Activated T-cell treated with anti-CD3 and anti-CD28 coated beads for 48 hours (primary cell): ENCODE measurements at regions not wholly inside any gene's neighbourhood (a gene's known extent, or its start where the extent isn't known, plus 50 kb on each side); places are given as distances from the start of the nearest gene placed in this dataset.
"Not testable (repeated sequence)": the region's sequence is repeated elsewhere in the genome, so short reads cannot be mapped to it uniquely, and the experiment has no call there.

Experiments used
- DNase-seq: peaks from one replicate; pipeline ENCODE4 v3.0.0-alpha.2; 2020; ENCODE audit warnings: low read depth

DNA sequence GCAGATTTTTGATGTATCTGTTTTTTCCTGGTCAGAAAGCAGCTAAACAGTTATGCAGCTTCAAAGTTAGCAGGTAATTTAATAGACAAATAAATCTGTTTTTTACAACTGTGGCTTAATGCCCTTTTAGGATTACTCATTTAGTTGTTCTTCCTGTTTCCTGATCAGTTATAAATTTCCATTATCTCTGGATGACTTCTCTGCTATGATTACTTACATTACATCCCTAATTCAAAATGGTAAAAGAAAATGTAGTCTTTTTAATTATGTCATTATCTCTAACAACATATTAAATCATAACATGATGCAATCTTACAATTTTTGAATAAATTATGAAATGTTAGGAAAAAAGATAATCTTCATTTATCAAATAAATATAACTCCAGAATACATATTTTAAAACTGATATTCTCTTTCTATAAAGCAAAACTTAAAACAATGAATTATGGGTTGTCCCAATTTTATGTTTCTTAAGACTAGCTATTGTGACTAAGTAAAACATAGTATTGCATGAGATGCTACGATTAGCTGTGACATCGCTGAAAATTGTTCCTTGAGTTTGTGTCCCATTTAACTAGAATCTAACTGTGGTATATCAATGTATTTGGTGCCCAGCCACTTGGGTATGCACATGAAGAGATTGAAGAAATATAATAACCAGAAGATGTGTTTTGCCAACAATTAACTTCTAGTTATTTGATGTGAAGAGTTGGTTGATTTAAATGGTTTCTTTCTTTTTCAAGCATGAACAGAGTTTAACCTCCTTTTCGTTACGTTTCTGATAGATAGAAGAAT, 605.3 kb upstream of the SPRY2 start:
- DNase-seq: no peak

DNA sequence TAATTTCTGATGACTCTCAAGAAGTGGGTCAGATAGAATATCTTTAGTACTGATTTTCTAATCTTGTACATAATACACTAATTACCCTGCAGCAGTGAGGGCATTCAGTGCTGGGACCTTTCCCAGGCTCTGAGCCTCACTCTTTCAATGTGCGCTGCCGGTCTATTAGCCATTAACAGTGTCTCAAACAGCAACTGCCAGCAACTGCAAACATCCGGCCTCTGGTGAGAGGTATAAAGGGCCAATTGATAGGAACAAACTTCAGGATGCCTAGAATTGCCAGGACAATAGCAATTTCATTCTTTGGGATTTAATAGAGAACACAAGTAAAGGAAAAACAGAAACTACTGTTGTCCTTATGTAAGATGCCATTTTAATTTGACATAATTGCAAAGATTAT, 604.4 kb upstream of the SPRY2 start:
- DNase-seq: no peak

DNA sequence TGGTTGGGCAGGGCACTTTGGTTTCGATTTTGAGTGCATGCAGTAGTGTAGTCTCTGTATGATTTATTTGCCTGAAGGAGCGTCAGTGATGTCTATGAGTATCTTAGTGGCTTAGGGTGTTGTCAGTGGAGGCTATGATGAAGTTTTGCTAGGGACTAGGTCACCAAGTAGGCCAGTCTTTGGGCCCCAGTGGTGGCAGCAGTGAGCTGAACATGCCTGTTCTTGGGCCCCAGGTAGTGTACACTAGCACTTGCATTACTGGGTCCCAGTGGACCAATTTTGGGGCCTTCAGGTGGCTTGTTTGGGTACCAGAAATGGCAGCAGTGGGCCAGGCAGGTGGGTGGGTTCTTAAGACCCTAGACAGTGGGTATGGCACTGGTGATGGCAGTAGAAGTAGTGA, 598.7 kb upstream of the SPRY2 start:
- no peak for DNase-seq

DNA sequence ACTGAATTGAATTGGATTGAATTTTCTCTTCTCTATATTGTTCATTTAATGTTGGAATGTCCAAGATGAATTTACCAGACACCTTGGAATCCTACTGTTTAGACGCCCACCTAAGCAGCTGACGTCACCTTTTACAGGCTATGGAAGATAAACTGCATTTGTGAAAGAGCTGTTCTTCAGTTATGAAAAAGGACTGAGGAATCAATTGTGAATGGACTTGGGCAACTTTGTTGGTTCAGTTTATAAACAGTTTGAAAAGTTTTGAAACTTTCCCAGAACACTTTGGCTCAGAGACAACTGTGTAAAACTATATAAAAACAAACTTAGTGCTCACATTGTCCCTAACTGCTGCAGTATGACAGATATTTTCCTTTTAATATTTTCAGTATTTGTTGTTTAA, 590.8 kb upstream of the SPRY2 start:
- DNase-seq: no peak

DNA sequence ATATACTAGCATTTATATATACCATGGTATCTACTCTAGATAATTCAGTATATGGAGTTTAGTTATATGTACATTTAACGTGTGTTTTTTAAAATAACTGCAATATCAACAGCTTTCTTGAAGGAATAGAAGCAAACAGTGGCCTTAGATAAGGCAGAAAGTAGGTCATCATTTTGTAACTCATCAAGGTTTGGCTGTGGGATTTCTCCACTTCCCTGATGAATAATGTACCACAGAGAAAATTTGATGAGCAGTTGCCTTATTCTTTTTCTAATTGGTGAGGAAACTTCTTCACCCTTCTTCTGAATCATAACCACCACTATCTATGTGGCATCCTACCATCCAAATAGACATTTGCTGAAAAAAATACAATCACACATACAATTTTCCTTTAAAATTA, 590.2 kb upstream of the SPRY2 start:
- DNase-seq: no peak

DNA sequence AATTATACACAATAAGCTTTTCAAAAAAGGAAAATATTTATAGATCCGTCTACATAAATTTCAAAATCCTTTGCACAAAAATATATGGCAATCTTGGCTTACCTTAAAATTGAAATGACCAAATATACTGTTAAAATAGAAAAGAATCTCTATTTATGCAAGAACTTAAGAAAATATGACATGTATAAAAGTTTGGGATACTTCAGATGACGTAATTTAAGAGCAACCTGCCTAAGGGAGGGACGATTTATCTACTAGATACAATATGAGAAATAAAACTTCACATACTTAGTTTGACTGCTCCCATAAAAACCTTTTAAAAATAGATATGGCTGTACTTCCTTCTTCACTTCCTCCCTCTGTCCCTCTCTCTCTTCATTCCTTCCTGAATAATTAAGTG, 587.3 kb upstream of the SPRY2 start:
- no peak for DNase-seq

DNA sequence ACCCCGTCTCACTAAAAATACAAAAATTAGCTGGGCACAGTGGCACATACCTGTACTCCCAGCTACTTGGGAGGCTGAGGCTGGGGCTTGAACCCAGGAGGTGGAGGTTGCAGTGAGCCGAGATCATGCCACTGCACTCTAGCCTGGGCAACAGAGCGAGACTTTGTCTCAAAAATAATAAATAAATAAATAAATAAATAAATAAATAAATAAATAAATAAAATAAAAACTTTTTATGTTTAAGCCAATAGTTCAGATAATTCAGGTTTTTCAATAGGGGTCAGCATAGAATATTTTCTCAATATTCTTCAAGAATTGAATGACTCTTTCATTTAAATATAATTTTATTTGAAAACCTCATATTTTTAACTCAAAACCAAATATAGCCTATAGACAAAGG, 585.1 kb upstream of the SPRY2 start:
- not testable (repeated sequence) for DNase-seq

DNA sequence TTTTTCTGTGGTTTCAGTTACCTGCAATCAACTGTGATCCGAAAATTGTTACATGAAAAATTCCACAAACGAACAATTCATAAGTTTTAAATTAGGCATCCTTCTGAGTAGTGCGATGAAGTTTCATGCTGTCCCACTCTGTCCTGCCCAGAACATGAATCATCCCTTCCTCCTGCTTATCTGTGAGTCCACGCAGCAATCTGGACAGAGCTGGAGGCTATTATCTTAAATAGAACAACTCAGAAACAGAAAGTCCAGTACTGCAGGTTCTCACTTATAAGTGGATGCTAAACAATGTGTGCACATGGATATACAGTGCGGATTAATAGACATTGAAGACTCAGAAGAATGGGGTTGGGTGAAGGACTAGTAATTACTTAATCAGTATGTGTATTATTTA, 583.7 kb upstream of the SPRY2 start:
- DNase-seq: no peak

DNA sequence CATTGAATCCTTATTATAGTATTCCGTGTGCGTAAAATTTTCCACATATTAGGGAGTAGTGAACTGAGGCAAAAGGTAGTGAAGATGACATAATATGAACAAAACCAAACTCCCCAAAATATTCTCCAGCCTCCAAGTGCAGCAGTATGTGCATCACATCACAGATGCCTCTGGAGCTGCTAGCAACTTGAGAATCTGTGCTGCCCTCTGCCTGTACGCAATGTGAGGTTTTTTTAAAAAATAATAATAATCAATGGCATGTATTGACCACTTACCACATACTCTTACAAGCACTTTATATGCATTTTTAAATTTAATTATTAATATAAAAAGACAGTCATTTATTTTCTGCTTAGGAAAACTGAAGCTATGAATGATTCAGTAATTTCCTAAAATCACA, 583.0 kb upstream of the SPRY2 start:
- no peak for DNase-seq

DNA sequence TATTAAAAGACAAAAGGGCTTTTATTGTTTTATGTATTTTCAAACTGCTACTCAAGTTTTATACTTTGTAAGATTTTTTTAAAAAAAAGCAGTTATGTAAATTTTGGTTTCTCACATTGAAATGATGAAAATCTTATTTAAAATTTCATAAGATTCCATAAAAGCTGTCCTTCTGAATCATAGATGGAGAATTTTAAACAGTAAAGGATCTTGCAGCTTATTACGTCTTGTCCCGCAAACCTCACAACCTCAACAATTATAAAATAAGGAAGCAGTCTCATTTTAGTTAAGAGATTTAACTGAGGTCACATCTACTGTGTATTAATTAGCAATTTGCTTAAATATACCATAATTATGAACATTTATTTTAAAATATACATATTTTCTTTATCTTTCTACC, 581.0 kb upstream of the SPRY2 start:
- DNase-seq: no peak

DNA sequence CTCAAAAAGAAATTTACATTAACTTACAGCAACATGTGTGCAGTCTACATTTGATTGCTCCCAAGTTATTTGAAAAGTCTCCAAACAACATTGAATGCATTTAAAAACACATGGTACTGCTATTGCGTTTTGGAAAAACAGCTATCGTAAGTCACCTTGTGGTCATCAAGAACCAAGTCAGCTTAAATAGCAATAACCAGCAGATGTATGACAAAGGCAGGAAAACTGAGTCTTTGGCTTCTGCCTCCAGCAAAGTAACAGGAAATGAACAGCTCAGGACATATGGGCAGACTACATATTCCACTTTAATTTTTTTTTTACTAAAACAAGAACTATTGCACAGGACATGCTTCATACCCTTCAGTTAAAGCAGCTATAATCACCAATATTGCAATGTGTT, 580.6 kb upstream of the SPRY2 start:
- DNase-seq: no peak

DNA sequence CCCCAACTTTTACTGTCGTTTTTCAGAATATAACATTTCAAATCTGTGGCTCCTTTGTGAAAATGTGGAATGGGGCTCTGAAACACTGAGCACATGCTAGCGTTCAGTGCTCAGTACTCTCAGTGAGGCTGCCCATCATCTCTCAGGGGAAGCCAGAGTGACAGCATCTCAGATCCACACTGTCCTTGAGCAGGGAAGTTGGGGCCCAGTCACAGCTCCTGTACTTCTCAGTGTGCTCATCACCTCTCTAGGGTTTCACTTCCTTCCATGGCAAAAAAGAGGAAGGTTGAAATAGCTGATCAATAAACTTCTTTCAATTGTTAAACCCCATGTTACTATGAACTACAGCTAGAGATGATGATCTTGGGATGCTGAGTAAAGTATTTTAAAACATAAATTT, 565.9 kb upstream of the SPRY2 start:
- DNase-seq: no peak

DNA sequence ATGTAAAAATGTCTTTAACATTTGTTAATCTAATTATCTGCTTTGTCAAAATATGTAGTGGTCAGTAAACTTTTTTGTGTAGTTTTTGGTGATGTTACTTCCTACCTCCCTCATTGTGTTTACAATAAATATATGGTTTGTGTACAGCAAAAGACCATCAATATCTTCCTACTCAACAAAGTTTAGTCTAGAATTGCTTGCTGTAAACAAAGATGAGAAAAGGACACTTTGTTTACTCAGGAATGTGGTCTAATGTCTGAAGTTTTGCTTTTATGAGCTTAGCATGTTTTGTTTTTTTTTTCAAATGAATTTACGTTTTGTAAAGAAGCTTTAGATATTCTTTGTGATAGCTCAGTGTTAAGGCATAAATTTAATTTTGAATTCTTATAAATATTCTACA, 563.5 kb upstream of the SPRY2 start:
- no peak for DNase-seq

DNA sequence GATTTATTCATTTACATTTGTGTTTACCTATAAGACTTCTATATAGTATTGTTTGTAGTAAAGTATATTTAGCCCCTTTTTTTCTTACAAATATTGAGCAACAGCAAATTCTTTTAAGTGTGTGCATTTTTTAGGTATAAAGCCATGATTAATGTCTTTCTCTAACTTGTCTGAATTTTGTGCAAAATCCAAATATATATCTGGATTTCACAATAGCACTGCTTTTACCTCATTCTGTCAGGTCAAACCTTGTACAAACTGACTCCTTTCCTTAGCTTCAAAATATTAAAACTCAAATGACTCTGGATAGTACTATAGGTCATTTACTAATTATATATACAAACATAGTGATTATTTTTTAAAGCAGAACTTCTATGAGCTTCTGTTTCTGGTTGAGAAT, 563.0 kb upstream of the SPRY2 start:
- no peak for DNase-seq

DNA sequence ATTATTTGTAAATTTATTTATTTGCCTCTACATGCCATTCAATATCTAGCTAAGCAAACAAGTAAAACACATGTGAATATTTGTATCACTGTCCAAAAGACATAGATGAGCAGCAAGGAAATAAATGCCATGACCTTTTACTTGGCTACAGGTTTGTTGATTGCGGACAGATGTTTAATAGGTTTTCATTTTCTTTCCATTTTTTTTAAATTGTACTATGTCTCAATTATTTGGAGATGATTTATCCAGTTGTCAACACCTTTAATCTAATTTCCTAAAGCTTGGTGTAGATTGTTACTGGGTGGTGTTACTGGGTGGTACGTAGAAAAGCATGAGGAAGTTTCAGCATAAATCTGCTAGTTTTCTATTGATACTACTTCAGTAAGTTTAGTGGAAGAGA, 560.6 kb upstream of the SPRY2 start:
- DNase-seq: no peak

DNA sequence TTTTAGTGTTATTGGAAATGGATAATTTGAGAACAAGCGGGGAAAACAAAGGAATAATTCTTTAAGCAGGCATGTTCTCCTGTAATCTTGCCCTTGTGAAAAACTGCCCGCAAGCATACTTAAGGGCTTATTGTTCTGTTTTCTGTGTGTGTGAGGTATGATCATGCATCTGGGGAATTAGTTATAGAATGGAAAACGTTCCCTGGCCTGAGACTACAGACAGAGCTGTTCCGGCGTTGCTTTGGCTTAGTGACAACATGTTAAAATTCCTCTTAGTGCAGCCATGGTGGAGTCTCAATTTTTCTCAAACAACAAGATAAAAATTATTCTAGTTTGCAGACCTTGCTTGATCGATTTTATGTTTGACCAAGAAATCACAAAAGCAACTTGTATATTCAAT, 560.2 kb upstream of the SPRY2 start:
- no peak for DNase-seq

DNA sequence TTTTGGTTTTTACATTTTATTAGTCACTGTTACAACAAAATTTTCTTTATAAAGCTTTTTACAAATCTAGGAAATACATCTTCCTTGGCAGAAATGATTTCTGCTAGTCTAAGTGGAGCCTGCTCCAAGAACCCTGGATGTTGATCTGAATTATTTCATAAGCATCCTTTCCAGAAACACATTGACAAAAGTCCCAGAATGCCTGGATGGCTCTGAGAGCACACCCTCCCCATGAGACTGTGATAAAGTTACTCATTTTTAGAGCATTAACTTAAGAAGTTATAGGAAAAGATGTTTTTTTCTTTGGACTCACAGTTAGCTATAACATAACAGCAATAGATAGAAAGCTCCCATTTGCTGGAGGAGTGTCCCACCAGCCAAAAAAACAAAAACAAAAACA, 559.6 kb upstream of the SPRY2 start:
- no peak for DNase-seq

DNA sequence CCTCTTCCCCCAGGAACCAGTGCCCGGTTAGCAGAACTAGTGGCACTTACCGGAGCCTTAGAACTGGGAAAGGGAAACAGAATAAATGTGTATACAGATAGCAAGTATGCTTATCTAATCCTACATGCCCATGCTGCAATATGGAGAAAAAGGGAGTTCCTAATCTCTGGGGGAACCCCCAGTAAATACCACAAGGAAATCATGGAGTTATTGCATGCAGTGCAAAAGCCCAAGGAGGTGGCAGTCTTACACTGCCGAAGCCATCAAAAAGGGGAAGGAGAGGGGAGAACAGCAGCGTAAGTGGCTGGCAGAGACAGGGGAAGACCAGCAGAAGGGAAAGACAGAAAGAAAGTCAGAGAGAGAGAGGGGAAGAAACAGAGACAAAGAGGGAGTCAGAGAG, 556.7 kb upstream of the SPRY2 start:
- not testable (repeated sequence) for DNase-seq

DNA sequence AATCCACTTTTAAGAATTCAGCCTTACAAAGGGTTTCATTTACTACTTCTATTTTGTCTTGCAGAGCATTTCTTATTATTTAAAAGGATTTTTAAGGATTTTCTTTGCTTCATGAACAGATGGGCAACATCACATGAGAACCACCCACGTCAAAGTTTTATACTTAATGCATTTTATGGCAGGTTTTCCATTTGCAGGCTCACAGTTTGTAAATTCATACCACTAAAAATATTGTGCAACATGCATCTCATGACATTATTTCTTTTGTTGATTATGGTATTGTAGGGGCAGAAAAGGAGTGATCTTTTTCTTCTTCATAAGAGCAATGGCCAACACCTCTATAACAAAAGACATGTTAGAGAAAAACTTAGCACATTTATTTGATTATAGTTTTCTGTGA, 554.0 kb upstream of the SPRY2 start:
- no peak for DNase-seq

DNA sequence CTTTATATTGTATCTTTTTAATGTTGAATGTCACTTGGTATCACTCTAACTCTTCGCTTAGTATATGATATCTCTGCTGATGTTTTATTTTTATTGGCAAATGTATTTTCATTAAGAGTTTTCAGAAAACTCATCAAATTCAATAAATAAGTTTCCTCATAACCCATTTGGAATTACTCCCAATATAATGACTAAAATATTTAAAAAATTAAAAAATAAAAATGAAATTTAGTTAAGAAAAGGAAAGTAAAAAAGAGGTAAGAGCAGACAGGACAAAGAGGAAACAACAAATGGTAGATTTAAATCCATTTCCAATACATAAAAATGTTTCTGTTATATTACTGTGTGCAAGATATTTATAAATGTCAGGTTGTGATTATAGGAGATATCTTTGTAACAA, 548.9 kb upstream of the SPRY2 start:
- no peak for DNase-seq

DNA sequence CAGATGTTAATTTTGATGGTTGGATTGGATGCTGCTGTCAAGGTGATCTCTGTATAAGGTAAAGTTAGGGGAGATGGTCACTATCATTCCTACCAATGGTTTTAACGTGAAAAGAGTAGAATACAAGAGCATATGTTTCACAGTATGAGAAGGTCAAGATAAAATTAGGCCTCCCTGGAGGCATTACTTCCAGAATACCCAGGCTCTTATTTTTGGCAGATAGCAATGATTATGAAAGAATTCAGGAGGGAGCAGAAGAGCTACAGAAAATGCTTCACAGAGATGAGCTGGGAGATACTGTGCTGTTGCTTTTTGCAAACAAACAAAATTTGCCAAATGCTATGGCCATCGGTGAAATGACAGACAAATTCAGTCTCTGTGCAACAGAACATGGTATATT, 547.5 kb upstream of the SPRY2 start:
- DNase-seq: no peak

DNA sequence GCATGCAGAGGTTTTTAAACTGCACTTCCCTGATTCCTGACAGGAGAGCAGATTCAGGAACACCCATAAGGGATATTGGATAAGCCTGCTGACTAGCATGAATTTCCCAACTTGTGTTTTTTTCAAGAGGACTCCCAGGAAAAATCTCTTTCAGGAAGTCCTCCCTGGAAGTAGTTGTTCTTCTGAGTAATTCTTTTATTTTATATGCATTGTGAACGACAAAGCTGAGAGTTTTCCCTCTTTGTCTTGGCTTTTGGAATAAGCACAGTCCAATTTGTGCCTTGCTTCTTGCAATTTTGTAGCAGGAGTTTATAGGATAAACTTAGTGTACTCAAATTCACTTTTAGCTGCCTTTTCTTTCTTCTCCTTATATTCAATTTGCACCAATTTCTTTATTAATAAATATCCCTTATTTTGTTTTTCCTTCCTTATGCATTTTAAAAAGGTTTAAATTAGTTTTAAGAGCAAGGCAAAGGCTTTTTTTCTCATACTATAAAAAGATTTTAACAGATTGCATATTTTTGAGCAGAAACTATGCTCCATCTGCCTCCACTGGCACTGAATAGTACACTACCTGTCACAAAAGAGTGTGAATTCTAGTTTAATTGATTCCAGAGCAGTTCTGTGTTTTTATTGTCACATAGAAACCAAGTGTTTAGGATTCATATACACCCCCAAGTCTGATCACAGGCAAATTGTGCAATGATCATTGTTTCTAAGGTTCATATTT, 543.3 kb upstream of the SPRY2 start:
- no peak for DNase-seq

DNA sequence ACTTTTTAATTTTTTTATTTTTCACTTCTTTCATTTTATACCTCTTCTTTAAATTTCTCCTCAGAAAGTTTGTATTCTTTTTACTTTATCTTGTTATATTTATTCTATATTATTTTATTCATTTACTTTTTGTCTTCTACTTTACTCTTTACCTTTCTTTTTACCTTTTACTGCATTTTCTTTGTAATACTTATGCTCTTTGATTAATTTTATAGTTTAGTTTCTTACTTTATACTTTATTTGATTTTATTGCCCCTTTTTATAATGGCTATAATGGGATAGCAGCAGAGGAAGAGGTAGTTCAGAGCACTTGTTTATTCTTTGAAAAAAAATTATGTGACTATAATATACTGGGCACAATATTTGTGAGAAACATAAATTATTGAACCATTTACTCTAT, 542.6 kb upstream of the SPRY2 start:
- DNase-seq: no peak

DNA sequence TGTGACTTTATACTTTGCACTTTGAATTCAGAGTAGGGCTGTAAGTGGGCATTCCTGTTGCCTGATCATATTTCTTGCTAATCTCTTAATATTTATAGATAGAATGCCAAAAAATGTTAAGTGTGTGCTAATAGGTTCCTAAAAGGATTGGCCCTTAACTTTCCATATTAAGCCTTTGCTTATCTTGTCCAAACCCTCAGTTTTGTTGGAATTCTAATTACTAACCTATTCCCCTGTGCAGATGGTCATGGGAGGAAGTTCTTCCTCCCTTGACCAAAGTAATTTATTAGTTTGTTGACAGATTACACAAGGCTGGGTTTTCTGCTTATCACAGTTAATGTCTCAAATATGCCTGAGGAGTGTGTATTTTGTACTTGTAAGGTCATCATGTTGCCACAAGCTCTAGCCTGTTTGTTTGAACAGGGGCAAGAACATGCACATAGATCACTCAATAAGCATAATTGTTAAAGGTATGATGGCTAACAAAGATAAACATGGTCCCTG, 541.1 kb upstream of the SPRY2 start:
- DNase-seq: no peak
